K562 (cell line): ENCODE measurements at regions not wholly inside any gene's neighbourhood (a gene's known extent, or its start where the extent isn't known, plus 50 kb on each side); places are given as distances from the start of the nearest gene placed in this dataset.

Experiments used
- ATAC-seq: fragments of 200-7000 bp; cut with Tn5 transposase; 3 replicates; pipeline ENCODE4 v1.9.1; 2020; ENCODE audit warnings: moderate library complexity
- BruUV-seq: library from RNA; stranded (reverse); fragments of 400-500 nt; replicated peaks from 2 replicates; lab custom pipeline; 2021; lab: Mats Ljungman, UMichigan
- CTCF ChIA-PET: fragments of 300-600 bp; formaldehyde crosslinking; extraction: SDS; loops from one replicate; lab custom pipeline; 2021; ENCODE audit warnings: low intra/inter-chr PET ratio; lab: Yijun Ruan, JAX
- POLR2A ChIA-PET: fragments of 300-600, 350-650 bp; sonication (Branson Sonifier 250); formaldehyde crosslinking; extraction: SDS; loops from one replicate; lab custom pipeline; 2021; ENCODE audit warnings: antibody characterized with exemption, inconsistent platforms; lab: Yijun Ruan, JAX
- DNase-seq, 4 experiments: peaks; one replicate each; pipeline versions ENCODE4 v3.0.0 to v3.0.0-alpha.2; 2011 to 2018; ENCODE audit warnings: low spot score in 3 of 4, mixed read lengths in 3 of 4; ENCODE audit errors: extremely low read depth in 1 of 4
- FAIRE-seq: peaks from 2 replicates; lab custom pipeline; 2011; peaks lifted over from hg19 to GRCh38; lab: Jason Lieb, UNC
- H2AFZ ChIP-seq: 2 replicates; pipeline ENCODE4 v1.6.0; 2011; ENCODE audit warnings: low read depth, low read length, control low read depth, inconsistent platforms
- H3K27ac ChIP-seq: fragments of 200-600 bp; 3 replicates; pipeline ENCODE4 v1.8.0; 2011; ENCODE audit warnings: low read depth, mild to moderate bottlenecking, control low read depth, inconsistent platforms, low read length, moderate library complexity, mixed read lengths; ENCODE audit errors: extremely low read depth
- H3K27me3 ChIP-seq, 2 experiments: fragments of 300-600 bp in 1 of 2; 2 replicates in 1 of 2; 3 replicates in 1 of 2; pipeline versions ENCODE4 v1.6.0 to v1.8.0; 2011; ENCODE audit warnings: inconsistent platforms in 2 of 2, low read length in 2 of 2, mild to moderate bottlenecking in 1 of 2, mixed read lengths in 1 of 2, moderate library complexity in 1 of 2; ENCODE audit not compliant: control insufficient read depth in 2 of 2, insufficient read depth in 2 of 2
- H3K36me3 ChIP-seq: fragments of 300-600 bp; 3 replicates; pipeline ENCODE4 v1.8.0; 2011; ENCODE audit warnings: mild to moderate bottlenecking, low read length, inconsistent platforms; ENCODE audit not compliant: control insufficient read depth, insufficient read depth
- H3K4me1 ChIP-seq, 2 experiments: fragments of 200-600 bp in 1 of 2; replicated peaks in 1 of 2; 2 replicates in 1 of 2; 3 replicates in 1 of 2; pipeline versions ENCODE4 v1.5.1 to v1.8.0; 2011; ENCODE audit warnings: inconsistent platforms in 2 of 2, low read length in 2 of 2, mild to moderate bottlenecking in 1 of 2, mixed read lengths in 1 of 2, moderate library complexity in 1 of 2; ENCODE audit not compliant: control insufficient read depth in 2 of 2, insufficient read depth in 2 of 2
- H3K4me2 ChIP-seq: 2 replicates; pipeline ENCODE4 v1.6.1; 2011; ENCODE audit warnings: low read length, control low read depth, inconsistent platforms, mixed read lengths; ENCODE audit not compliant: insufficient read depth
- H3K4me3 ChIP-seq: fragments of 200-600 bp; sonication (generic), shearing (Covaris generic); 2 replicates; pipeline ENCODE4 v1.5.1; 2016; ENCODE audit warnings: control low read depth, inconsistent platforms
- H3K79me2 ChIP-seq: fragments of 200-600 bp; 3 replicates; pipeline ENCODE4 v1.8.0; 2011; ENCODE audit warnings: low read length, inconsistent platforms; ENCODE audit not compliant: control insufficient read depth, insufficient read depth
- H3K9ac ChIP-seq, 2 experiments: 2 replicates each; pipeline versions ENCODE4 v1.6.0 to v1.6.1; 2011; ENCODE audit warnings: low read depth in 2 of 2, low read length in 2 of 2, control low read depth in 1 of 2, inconsistent platforms in 1 of 2, mild to moderate bottlenecking in 1 of 2, mixed read lengths in 1 of 2; ENCODE audit not compliant: insufficient read depth in 1 of 2
- H3K9me1 ChIP-seq: one replicate; pipeline ENCODE4 v1.6.0; 2011; ENCODE audit warnings: inconsistent platforms, mild to moderate bottlenecking, low read length, moderate library complexity; ENCODE audit not compliant: control insufficient read depth, insufficient read depth
- H3K9me3 ChIP-seq: replicated peaks from 2 replicates; pipeline ENCODE4 v1.5.1; 2011; ENCODE audit warnings: low read depth, low read length, inconsistent platforms; ENCODE audit not compliant: control insufficient read depth, insufficient read depth
- H4K20me1 ChIP-seq: replicated peaks from 2 replicates; pipeline ENCODE4 v1.6.1; 2011; ENCODE audit warnings: low read length, inconsistent platforms, mixed read lengths; ENCODE audit not compliant: control insufficient read depth, insufficient read depth
- BRF2 ChIP-seq: IDR thresholded peaks from 3 replicates; pipeline ENCODE4 v1.6.1; 2011; ENCODE audit warnings: borderline replicate concordance, mild to moderate bottlenecking; ENCODE audit not compliant: insufficient read length, insufficient read depth
- CBFB ChIP-seq: sonication (generic); formaldehyde crosslinking; IDR thresholded peaks from 2 replicates; pipeline ENCODE4 v1.4.0; 2020; ENCODE audit warnings: mild to moderate bottlenecking, missing genetic modification reagents
- CTCFL ChIP-seq: IDR thresholded peaks from 2 replicates; pipeline ENCODE4 v1.6.1; 2011; ENCODE audit warnings: borderline replicate concordance, low read depth, mild to moderate bottlenecking, moderate library complexity, low read length; ENCODE audit not compliant: insufficient read depth, poor library complexity, severe bottlenecking
- FOXK2 ChIP-seq, 2 experiments: fragments of 450-650 bp; IDR thresholded peaks in 1 of 2; conservative IDR thresholded peaks in 1 of 2; 2 replicates each; pipeline ENCODE4 v1.6.1; 2016; ENCODE audit warnings: low read depth in 2 of 2, mild to moderate bottlenecking in 1 of 2
- HSF4 ChIP-seq: fragments of 250-450 bp; sonication (Bioruptor Pico); IDR thresholded peaks from 2 replicates; pipeline ENCODE4 v2.1.2; 2022; ENCODE audit warnings: mild to moderate bottlenecking, moderate library complexity, borderline replicate concordance
- KAT2B ChIP-seq: IDR thresholded peaks from one replicate; pipeline ENCODE4 v1.6.1; 2012; ENCODE audit warnings: low read depth, mild to moderate bottlenecking, control low read depth, inconsistent platforms, low read length, moderate library complexity
- MAFF ChIP-seq: IDR thresholded peaks from 2 replicates; pipeline ENCODE4 v1.6.1; 2012; ENCODE audit warnings: low read length, improper control_type of control experiment
- NCOR1 ChIP-seq: fragments of 450-650 bp; IDR thresholded peaks from 2 replicates; pipeline ENCODE4 v1.6.1; 2016; ENCODE audit warnings: mild to moderate bottlenecking, moderate library complexity
- NR0B1 ChIP-seq: fragments of 450-650 bp; IDR thresholded peaks from one replicate; pipeline ENCODE4 v1.6.1; 2018; ENCODE audit warnings: mild to moderate bottlenecking, moderate library complexity; ENCODE audit not compliant: partially characterized antibody
- NRF1 ChIP-seq, 2 experiments: fragments of 450-650 bp; IDR thresholded peaks in 1 of 2; conservative IDR thresholded peaks in 1 of 2; 2 replicates each; pipeline ENCODE4 v1.6.1; 2014; ENCODE audit warnings: mild to moderate bottlenecking in 2 of 2
- SIN3A ChIP-seq, 2 experiments: fragments of 150-350 bp in 1 of 2; IDR thresholded peaks; 2 replicates each; pipeline ENCODE4 v1.6.1; 2011 to 2016; ENCODE audit warnings: borderline replicate concordance in 2 of 2, low read depth in 2 of 2, low read length in 2 of 2, mild to moderate bottlenecking in 2 of 2, moderate library complexity in 2 of 2; ENCODE audit not compliant: control insufficient read depth in 1 of 2
- ZBTB17 ChIP-seq: fragments of 450-650 bp; formaldehyde crosslinking; IDR thresholded peaks from 2 replicates; pipeline ENCODE4 v1.4.0; 2020; ENCODE audit warnings: mild to moderate bottlenecking
- ZBTB43 ChIP-seq: sonication (generic); formaldehyde crosslinking; IDR thresholded peaks from 2 replicates; pipeline ENCODE4 v1.8.0; 2023; ENCODE audit warnings: mild to moderate bottlenecking, missing genetic modification reagents
- WGBS: fragments of 100-300 bp; shearing (Covaris generic); methylation state at CpG from one replicate; pipeline ENCODE4 v1.1.6; 2016; ENCODE audit warnings: low coverage, mixed read lengths; ENCODE audit not compliant: insufficient coverage; ENCODE audit errors: missing lambda C conversion rate; 5-methylcytosine and 5-hydroxymethylcytosine counted together
- in situ Hi-C: fragments of 300-500 bp; cut with MboI; formaldehyde crosslinking; loops from 4 replicates; pipeline ENCODE4 v1.15.0; 2018; ENCODE audit warnings: inconsistent platforms, mixed read lengths
- intact Hi-C: fragments of 100-400 bp; cut with micrococcal nuclease; formaldehyde crosslinking; loops from 2 replicates; pipeline ENCODE4 v1.14.2; 2022
- TF ChIP-seq, protein P1 (sequence below): conservative IDR thresholded peaks from 2 replicates; pipeline ENCODE4 v1.6.1; 2011; ENCODE audit warnings: low read depth, mild to moderate bottlenecking, low read length; ENCODE audit not compliant: control insufficient read depth

DNA sequence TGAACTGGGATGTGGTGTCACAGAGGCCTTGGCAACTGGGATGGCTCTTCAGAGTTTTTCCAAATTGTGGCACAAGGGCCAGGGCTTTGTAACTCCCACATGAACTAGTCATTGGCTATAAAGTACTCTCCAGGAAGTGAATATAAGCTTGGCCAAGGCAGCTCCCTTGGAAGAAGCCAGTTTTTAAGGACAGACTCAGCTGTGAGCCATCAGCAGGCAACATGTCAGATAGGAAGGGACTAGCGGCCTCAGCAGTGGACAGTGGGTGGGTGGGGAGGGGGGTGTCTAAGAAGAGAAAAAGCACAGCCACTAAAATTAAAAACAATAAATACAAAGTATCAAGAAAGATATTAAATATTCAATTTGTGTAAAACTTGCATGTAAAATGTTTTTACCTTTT is 691.1 kb upstream of the PIK3C3 start (continued):
- TF ChIP-seq CBFB (CRISPR knock-in tag) = no peak

GRCh38 chr18:41262688-41263087 is 692.3 kb upstream of the PIK3C3 start:
- Histone ChIP-seq H3K36me3 (no peaks in the 10 kb centered on the region), H3K9me1 (no peaks in the 10 kb centered on the region), H3K27me3 (no peaks in the 10 kb centered on the region), H2AFZ (no peak overlapping the region), H3K4me2 (no peak overlapping the region), H3K4me3 (no peak overlapping the region), H3K79me2 (no peaks in the 10 kb centered on the region), H4K20me1 (no peaks in the 10 kb centered on the region), H3K4me1 (no peaks in the 10 kb centered on the region), H3K9ac (no peak overlapping the region), H3K27ac (no peak overlapping the region), H3K9me3 (no peaks in the 10 kb centered on the region)
- ChIA-PET POLR2A (no interaction called here), CTCF (no interaction called here)
- intact Hi-C loops (no loop called here), in situ Hi-C loops (no loop called here)
- ATAC-seq (no peak), FAIRE-seq (no peak), DNase-seq (no peak)
- WGBS = 0% methylated on average over 6 of the region's 6 CpGs
- no TSS peak for BruUV-seq
- TF ChIP-seq, protein P1, sequence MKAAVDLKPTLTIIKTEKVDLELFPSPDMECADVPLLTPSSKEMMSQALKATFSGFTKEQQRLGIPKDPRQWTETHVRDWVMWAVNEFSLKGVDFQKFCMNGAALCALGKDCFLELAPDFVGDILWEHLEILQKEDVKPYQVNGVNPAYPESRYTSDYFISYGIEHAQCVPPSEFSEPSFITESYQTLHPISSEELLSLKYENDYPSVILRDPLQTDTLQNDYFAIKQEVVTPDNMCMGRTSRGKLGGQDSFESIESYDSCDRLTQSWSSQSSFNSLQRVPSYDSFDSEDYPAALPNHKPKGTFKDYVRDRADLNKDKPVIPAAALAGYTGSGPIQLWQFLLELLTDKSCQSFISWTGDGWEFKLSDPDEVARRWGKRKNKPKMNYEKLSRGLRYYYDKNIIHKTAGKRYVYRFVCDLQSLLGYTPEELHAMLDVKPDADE = no peak
- TF ChIP-seq BRF2 (no peak), ZBTB17 (no peak), CTCFL (no peak), ZBTB43 (no peak), NRF1 (conservative IDR thresholded peaks at IDR 0.05 in 1 of 2, IDR thresholded peaks at IDR 0.05 in 1 of 2) (no peak), MAFF (no peak), FOXK2 (conservative IDR thresholded peaks at IDR 0.05 in 1 of 2, IDR thresholded peaks at IDR 0.05 in 1 of 2; ENCODE audit: low read depth in 2 of 2) (no peak), KAT2B (no peak), HSF4 (CRISPR knock-in tag) (no peak), NR0B1 (no peak), NCOR1 (no peak), SIN3A (IDR thresholded peaks at IDR 0.05; ENCODE audit: borderline replicate concordance in 2 of 2, control insufficient read depth in 1 of 2, low read depth in 2 of 2, low read length in 2 of 2) (no peak)
